Breast epithelium (tissue), 3 donors: ENCODE measurements at regions not wholly inside any gene's neighbourhood (a gene's known extent, or its start where the extent isn't known, plus 50 kb on each side); places are given as distances from the start of the nearest gene placed in this dataset.

Source experiments
- POLR2A ChIP-seq: fragments of 450-650 bp; IDR thresholded peaks from one replicate; pipeline ENCODE4 v1.6.1; 2016; ENCODE audit warnings: antibody characterized with exemption, mild to moderate bottlenecking, moderate library complexity
- TF ChIP-seq, protein P1 (sequence below), 3 donors: fragments of 450-650 bp; IDR thresholded peaks; one replicate each; pipeline ENCODE4 v1.5.1; 2016 to 2017; ENCODE audit warnings: antibody characterized with exemption in 3 of 3, mild to moderate bottlenecking in 3 of 3, moderate library complexity in 3 of 3

DNA sequence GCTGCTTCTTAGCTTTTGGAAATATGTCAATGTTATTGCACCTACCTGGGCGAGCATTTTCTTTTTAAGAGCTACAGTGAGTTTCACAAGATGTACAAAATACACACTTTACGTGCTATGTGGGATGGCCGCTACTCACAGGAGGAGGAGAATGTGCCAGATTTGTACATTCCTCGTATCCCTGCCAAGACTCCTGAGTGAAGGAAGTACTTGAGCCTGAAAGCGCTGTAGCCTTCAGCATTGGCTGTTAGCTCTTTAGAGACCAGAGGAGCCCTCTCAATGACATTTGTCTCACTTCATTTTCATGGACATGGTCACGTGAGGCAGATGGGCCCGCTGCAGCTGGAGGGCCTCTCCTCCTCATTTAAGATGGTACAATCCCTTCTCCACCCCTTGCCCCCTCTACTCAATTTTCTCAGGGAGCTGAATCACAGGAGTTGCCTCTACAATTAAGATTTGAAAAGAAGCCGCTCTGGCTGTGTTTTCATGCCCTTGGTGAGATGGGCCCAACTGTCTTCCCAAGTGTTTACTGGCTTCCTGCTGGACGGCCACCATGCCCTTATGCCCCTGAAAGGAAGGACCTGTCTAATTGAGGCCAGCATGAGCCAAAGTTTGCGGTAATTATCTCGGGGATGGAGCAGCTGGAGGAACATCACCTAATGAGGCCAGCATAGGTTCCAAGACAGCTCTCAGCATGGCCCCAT, 442.6 kb downstream of the PRDM2 start:
- TF ChIP-seq, protein P1, sequence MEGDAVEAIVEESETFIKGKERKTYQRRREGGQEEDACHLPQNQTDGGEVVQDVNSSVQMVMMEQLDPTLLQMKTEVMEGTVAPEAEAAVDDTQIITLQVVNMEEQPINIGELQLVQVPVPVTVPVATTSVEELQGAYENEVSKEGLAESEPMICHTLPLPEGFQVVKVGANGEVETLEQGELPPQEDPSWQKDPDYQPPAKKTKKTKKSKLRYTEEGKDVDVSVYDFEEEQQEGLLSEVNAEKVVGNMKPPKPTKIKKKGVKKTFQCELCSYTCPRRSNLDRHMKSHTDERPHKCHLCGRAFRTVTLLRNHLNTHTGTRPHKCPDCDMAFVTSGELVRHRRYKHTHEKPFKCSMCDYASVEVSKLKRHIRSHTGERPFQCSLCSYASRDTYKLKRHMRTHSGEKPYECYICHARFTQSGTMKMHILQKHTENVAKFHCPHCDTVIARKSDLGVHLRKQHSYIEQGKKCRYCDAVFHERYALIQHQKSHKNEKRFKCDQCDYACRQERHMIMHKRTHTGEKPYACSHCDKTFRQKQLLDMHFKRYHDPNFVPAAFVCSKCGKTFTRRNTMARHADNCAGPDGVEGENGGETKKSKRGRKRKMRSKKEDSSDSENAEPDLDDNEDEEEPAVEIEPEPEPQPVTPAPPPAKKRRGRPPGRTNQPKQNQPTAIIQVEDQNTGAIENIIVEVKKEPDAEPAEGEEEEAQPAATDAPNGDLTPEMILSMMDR (IDR thresholded peaks at IDR 0.05), result no peak
- no peak for TF ChIP-seq POLR2A
